Activated T-cell treated with anti-CD3 and anti-CD28 coated beads, Interleukin-2, amount 50 U/mL, for 48 hours (primary cell): ENCODE measurements at regions not wholly inside any gene's neighbourhood (a gene's known extent, or its start where the extent isn't known, plus 50 kb on each side); places are given as distances from the start of the nearest gene placed in this dataset.
"Not testable (repeated sequence)": the region's sequence is repeated elsewhere in the genome, so short reads cannot be mapped to it uniquely, and the experiment has no call there.

ENCODE experiments used
- DNase-seq, 2 experiments: peaks; one replicate each; pipeline ENCODE4 v3.0.0-alpha.2; 2020

DNA sequence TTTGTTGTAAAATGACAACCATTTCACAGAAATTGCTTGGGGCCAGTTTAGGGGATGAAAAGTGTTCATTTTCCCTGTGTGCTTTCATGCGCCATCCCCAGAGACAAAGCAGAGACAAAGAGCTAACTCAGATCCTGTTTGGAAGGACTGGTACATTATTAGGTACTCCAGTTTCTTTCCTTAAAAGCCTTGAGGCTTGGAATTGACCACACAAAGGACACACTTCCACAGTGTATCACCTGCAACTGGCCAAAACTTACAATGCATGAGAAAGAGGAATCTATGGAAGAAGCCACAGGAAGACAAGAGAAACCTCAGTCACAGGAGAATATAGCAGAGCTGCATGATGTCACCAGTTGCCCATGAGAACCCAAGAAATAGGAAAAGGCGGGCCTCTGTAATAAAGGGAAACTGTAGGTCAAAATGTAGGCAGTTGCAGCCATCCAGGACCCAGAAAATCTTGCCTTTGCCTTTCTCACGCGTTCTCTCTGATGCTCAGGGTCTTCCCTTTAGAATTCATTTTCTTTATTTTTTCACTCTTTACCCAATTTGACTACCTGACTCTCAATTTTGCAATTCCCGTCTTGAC is 339.0 kb downstream of the RMST start:
- DNase-seq, result no peak

DNA sequence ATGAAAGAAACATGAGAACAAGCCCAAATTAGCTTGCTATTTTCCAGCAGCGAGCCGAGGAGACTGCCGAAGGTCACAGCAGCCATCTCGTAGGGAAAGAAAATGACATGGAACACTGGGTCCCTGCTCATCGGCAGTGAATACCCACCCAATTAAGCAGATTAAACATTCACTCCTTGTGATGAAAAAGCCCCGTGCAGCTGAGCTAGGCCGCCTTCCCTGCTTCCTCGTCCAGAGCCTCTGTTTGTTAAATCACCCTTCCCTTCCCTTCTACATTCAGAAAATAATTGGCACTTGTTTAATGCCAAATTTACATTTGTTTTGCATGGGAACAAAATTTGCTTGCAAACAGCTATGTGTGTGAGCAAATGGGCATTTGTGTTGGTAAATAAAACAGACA is 342.5 kb downstream of the RMST start:
- no peak for DNase-seq

DNA sequence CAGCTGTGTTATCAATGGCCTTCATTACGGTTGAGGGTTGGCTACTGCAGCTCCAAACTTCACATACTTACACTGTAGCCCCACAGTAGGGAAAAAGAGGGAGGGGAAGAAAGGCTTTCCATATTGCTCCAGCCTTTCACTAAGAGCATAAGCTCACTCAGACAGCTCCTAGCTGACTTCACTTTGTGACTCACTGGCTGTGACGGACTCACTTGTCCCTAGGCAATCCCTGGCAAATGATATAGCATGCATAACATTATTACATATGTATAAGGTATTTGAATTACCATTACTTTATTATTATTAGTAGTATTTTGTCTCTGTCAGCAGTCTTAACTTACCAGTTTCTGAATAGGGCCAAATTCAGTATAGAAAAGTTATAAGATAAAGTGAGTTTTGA is 350.7 kb downstream of the RMST start:
- DNase-seq, result no peak

DNA sequence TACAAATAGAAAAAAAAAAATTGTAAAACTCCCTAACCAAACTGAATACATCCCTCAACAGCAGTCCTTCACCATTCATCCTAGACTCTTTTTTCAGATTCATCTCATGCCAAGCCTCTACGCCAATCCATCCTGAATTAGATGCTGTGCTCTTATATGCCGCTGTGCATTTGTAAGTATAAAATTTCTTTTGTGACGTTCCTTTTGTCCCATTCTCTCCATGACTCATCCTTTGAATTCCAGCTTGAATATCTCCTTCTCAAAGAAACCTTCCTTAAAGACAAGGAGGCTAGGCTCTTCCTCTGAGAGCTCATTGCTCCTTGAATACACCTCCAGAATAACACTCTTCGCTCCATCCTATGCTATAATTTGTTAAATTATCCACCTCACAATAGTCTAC is 359.2 kb downstream of the RMST start:
- DNase-seq, result no peak

DNA sequence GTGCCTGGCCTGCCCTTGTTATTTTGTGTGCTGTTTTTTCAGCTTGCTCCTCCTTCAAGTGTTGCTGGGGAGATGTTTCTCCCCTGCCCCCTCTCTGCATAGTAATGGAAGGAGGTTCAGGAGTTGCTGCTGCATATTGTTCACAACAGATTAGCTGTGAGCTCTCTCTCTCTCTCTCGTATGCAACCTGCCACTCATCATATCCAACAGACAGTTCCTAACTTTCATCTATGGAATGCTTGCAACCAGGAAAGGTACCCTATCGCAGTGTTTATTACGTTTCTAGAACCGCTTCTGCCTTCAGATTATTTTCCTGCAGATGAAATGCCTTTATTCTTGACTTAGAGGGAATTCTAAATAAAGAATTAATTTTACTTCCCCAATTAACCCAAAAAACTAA is 372.9 kb downstream of the RMST start:
- DNase-seq, result no peak

DNA sequence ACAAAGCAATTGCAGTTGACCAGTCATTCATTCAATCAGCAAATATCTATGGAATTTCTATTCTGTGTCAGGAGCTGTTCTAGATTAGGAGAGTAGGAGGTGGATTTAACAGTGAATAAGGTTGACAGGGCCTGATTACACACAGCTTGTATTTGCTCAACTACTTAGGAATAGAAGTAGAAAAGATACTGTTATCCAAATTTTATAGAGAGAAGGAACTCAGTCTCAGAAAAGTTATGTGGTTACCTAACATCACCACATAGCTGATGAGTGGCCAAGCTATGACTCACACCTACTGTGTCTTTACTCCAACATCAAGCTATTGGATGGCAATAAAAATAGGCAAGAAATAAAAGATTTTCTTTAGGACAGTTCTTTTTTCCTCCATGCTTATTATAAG is 374.8 kb downstream of the RMST start:
- DNase-seq, result no peak

DNA sequence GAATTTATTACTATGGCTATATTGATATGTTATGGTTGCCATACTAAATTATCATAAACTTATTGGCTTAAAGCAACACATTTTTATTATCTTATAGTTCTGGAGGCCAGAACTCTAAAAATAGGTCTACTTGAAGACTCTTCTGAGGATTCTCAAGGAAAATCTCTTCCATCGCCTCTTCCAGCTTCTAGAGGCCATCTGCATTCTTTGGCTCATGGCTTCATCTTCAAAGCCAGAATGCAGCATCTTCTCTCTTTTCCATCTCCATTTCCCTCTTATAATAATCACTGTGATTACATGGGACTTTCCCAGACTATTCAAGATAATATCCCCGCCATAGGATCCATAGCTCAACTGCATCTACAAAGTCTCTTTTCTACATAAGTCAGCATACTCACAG is 385.4 kb downstream of the RMST start:
- no peak for DNase-seq

DNA sequence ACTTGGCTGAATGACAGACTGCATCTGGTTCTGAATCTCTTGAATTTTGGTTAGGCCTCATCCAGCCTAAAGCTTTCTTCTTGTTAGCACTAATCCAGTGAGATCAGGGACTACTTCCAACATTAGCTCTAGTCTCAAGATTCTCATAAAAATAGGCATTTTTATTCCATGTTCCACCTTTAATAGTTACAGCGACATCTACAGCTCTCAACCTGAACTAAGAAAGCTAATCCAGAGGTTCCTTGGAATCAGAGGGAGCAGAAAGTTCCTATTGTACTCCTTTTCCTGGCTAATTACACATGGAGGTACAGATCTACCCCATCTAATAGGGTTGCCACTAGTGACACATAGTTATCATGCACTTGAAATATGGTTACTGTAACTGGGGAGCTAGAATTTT is 391.9 kb downstream of the RMST start:
- DNase-seq, result no peak

DNA sequence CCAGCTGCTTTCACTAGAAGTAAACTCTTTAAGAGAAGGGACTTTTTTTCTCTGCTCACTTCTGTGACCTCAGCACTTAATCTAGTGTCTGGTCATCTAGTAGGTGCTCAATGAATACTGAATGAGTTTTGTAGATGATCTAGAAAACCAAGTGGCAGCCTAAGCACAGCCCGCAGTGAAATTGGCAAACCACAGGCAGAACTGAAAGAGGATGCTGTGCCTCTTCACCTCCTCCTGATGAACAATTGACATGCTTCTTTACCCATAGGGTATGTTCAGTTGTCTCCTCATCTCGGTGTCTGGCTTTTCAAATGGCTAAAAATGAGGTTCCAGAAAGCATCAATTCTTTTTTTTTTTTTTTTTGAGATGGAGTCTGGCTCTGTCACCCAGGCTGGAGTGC is 399.5 kb downstream of the RMST start:
- DNase-seq, result no peak

DNA sequence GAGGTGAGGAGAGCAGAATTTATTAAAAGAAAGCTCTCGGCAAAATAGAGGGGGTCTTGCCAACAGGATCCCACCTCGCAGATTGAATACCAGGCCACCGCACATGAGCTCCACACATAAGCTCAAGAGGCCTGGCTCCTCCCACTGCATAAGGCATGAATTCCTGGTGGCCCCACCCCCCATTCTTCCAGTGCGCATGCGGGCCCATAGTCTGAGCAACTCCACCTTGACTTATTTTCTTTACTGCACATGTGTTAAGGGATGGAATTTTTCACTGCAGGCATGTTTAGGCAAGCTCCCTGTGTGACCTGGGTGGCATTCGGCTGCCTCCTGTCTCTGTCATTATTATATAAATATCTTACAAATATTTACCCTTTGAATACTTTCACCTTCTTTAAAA is 412.5 kb downstream of the RMST start:
- DNase-seq, result no peak

DNA sequence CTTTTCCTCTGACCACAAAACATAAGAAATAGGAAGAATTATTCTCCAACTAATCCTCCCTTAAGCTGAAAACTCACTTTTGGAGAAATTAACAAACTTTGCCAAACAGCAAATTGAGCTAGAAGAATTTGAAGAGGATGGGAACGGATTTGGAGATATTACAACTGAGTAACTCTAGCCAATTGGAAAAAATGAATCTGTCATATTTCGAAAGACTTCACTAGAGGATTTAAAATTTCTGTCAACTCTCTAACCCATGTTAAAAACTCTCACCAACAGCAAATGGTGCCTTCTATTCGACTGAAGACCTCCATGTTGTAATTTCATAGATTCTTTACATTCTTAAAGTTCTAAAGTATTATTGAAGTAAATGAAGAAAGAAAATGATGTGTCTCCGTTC is 414.2 kb downstream of the RMST start:
- no peak for DNase-seq

DNA sequence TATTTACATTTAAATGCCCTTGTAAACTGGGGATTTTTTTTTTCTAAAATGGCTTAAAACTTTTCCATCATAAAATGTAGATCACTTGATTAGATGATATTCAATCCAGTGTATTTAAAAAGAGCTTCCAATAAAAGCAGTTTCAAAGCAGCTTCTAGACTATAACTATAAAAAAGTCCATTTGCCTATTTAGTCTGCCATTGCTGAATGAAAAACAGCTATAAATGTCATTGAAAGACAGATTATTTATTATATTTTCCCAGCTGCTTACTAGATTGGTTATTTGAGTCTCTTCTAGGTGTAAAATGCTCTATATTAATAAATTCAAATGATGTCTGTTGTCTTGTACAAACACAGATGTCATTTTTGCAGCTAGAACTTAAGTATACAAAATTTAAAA is 414.8 kb downstream of the RMST start:
- no peak for DNase-seq

DNA sequence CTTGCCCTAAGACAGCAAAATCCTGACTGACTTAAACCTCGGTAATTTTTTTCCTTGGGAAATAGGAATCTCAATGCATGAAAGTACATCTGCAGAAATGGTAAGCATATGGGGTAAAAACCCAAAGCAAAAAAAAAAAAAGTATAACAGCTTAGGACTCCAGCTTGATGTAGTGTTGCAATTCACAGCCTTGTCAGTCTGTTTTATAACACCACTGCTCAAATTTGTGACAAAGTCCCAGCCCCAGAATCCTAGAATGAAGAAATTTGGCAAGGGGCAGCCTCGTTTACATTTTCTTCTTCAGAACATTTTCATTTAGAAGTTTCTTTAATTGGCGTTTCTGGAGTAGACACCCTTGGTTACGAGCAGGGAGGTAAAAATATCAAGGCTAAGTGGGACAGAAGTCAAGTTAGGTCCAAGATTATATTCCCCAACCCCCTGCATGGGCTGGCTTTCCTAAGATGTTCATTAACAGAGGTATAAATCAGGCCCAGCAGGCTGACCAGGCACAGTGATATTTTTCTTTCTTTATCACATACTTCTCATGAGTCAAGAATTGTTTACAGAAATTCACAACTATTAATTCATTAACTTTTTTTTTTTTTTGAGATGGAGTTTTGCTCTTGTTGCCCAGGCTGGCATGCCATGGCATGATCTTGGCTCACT is 424.0 kb downstream of the RMST start:
- no peak for DNase-seq

DNA sequence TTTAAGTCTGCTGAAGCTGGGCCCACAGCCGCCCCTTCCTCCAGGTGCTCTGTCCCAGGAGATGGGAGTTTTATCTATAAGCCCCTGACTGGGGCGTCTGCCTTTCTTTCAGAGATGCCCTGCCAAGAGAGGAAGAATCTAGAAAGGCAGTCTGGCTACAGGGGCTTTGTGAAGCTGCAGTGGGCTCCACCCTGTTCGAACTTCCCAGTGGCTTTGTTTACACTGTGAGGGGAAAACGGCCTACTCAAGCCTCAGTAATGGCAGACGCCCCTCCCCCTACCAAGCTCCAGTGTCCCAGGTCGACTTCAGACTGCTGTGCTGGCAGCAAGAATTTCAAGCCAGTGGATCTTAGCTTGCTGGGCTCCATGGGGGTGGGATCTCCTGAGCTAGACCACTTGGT is 435.3 kb downstream of the RMST start:
- DNase-seq, result not testable (repeated sequence)

DNA sequence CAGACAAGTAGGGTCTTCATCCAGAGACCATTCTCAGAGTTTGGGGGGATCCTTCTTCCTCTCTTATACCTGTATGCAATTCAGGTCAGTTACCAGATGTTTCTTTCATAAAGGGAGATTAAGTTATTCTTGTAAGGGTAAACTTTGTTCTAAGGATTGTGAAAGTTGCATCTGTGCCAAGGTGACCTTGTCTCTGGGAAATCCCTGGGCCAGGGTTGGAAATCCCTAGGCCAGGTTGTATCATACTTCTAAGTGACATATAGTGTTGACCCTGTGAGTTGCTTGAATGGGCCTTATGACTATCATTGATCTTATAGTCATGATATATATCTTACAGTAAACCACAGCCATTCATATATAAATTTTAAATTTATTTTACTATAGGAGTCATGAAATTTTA is 436.9 kb downstream of the RMST start:
- no peak for DNase-seq

DNA sequence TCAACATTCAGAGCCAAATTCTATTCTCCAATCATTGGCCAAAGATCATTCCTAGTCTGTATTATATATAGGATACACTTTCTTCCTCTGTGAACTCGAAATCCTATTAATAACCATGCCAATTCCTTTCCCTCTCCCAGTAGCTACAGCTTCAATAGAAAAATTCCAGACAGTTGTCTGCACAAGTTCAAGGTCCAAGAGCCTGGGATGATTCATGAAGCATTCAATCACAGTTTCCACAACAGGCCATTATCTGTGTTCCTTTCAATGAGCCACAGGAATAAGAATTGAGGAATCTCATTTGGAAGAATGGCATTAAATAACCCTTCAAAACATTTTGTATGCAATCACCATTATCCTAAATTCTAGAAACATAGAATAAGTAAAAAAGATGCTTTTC is 437.4 kb downstream of the RMST start:
- DNase-seq, result no peak

DNA sequence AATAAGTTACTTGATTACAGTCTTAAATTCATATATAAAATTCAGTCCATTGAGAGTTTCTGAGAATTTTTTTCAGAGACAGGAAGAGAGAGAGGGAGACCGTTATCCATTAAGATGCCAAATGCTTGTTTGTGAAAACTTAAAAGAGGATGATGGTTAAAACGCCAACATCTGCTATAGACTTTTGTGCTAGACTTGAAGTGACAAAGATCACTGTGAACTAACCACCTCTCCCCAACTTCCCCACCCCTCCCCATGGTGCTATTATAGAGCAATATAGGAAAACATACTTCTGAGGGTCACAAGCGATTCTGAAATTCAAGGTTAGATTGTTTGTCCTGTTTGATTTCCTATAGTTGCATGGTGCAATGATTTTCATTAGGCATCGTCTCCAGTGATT is 440.8 kb downstream of the RMST start:
- no peak for DNase-seq

DNA sequence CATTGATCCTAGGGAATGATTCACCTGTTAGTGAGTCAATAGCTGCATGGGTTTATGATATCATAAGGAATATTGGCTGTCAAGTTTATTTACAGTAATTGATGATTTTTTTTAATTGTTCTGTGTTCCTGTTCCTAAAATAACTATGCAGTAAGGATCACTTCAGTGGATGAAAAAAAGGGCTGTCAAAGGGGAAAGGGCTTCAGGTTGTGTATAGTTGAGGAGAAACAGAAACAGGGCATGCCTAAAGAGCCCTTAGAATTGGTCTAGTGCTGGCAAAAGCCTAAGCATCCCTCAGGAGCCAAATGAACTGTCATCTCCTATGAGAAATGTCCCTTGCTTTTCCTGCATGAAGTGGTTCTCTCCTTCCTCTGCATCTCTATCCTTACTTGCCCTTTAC is 444.9 kb downstream of the RMST start:
- DNase-seq, result no peak

DNA sequence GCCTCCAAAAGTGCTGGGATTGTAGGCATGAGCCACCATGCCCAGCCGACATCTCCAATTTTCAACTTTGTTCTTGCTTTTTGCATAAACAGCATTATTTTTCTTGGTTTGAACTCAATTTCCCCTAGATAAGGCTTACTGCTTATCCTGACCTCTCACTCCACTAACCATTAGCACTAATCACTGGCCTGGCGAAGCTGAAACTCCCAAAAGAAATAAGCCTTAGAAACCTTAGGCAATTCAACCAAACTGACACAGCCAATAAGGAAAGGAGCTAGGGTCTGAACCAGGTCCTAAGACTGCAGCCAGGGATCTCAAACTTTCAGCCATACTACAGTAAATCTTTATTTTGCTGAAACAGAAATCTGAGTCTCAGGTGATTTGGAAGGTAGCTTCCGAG is 448.0 kb downstream of the RMST start:
- DNase-seq, result no peak

DNA sequence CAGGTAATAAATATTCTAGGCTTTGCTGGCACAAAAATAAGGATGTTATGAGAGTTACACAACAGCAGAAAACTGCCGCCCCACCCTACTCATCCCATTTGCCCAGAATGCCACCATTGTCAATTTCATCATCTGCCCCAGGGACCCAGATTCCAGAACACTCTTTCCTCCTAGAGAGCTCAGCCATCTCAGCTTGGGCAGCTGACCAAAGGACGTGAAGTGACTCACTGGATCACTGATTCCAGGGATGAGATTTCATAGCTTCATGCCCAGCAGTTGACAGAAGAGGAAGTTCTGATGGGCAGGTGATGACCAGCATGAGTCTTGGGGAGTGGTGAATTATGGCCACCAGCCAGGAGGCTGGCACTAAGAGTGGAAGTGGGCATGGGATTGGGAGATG is 450.3 kb downstream of the RMST start:
- DNase-seq, result no peak

DNA sequence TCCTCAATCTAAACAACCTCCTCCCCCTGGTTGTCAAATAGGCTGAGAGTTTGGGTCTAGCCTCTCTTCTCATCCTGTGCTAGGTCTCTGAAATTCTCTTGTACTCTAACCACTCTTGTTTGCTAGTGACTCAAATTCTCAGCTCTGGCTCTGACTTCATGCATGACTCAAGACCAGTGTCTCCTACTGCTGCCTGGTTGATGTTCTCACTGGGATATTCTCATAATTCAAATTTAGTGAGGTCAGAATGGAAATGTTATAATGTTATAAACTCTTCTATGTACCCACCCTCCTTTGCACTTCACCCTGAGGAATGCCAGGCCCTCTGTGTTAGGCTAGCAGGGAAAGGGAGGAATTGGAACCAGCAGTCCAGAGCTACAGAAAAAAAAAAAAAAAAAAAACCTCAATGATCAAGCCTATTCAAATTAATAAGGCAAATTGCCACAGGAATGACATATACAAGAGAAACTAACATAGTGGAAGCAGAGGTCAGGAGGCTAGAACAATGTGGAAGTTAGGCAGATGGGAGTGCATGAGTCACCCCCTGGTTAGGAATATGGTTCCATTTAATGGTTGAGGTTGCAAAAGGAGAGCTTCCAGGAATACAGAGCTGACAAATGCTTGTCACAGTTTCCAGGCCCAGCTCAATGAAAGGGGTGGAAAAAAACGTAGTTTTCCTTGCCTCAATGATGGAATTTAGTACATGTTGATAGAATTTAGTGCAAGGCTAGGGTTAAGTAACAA is 459.5 kb downstream of the RMST start:
- no peak for DNase-seq

DNA sequence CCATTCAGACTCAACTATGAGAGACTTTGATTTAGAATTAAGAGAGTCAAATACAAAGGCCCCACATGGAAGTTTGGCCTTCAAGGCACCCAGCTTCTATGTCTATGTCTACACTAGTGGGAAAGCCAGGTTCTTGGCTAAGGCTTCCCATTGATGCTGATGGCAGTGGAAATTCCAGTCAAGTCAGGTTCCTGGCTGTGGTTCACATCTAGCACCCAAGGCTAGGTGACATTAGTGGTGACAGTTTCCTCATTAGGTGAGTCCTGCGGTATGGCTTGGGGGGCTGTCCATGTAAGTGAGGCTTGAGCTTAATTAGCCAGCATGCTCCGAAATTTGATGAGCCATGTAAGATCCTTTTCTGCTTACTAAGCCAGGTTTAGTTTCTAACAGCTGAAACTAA is 460.9 kb downstream of the RMST start:
- no peak for DNase-seq

DNA sequence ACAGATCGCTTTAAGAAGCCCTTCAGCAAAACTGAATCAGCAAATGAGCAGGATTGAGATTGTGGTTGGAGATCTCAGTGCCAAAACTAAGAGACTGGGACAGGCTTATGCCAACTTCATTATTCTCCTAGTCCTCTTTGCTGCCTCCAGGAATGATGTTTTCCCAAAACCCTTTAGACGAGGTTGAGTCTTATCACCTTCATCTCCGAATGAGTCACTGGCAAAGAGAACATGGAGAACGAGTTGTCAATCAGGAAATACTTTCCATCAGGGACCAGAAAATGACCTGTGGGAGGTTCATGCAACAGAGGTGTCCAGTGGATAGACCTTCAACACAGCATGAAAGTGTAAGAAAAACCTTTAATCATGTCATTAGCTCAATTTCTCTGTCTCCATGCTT is 461.5 kb downstream of the RMST start:
- DNase-seq, result no peak

DNA sequence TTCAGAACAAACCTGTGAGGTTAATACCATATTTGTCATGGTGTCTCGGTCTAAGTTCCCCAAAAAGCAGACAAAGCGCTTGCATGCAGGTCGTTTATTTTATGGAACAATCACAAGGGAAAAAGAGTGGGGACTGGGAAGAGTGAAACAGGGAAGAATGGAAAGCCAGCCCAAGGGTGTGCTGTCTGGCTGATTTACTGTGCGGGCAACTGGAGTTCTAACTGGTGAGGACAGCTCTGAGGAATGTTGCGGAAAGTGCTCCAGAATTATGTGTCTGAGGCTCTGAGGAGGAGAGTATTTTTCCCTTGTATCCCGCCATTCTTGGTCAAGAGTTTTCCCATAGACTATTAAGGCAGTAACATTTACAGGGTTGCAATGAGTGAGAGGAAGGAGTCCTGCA is 465.4 kb downstream of the RMST start:
- DNase-seq, result no peak

DNA sequence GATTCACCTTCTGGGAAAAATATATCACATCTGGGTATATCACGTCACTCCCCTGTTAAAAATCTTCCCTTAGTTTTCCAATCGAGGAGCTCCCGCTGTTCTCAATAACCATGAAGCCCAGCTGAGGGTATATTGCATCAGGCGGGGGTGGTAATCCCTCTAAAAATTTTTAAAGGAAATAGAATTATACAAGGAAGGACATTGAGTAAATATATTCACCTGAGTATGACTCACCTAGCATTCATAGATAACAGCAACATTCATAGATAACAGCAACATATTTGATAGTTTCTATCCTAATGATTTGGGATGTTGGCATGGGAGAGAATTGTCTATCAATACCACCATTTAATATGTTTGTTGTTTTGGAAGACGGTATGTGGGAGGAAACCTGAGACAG is 473.6 kb downstream of the RMST start:
- DNase-seq, result no peak
